H9 (cell line): ENCODE measurements at regions not wholly inside any gene's neighbourhood (a gene's known extent, or its start where the extent isn't known, plus 50 kb on each side); places are given as distances from the start of the nearest gene placed in this dataset.

Experiments used
- DNase-seq: peaks from one replicate; pipeline ENCODE4 v3.0.0-alpha.2; 2017
- H2AFZ ChIP-seq: one replicate; pipeline ENCODE4 v1.6.1; 2013; ENCODE audit warnings: mild to moderate bottlenecking, low read length, control low read depth, moderate library complexity
- H2AK5ac ChIP-seq: 2 replicates; pipeline ENCODE4 v1.6.1; 2013; ENCODE audit warnings: low read length, control low read depth, mixed read lengths; ENCODE audit not compliant: insufficient read length
- H2BK120ac ChIP-seq: one replicate; pipeline ENCODE4 v1.6.1; 2013; ENCODE audit warnings: low read depth, mild to moderate bottlenecking, low read length, control low read depth, inconsistent platforms; ENCODE audit not compliant: poor library complexity, severe bottlenecking
- H2BK12ac ChIP-seq: 2 replicates; pipeline ENCODE4 v1.6.1; 2013; ENCODE audit warnings: low read length, control low read depth, mixed read lengths, low read depth; ENCODE audit not compliant: insufficient read length
- H2BK15ac ChIP-seq: 2 replicates; pipeline ENCODE4 v1.6.1; 2013; ENCODE audit warnings: low read depth, low read length, control low read depth
- H2BK20ac ChIP-seq: one replicate; pipeline ENCODE4 v1.6.1; 2013; ENCODE audit warnings: low read depth, mild to moderate bottlenecking, low read length, control low read depth, inconsistent platforms; ENCODE audit not compliant: poor library complexity, severe bottlenecking
- H2BK5ac ChIP-seq: 2 replicates; pipeline ENCODE4 v1.6.1; 2013; ENCODE audit warnings: low read length, control low read depth, mixed read lengths; ENCODE audit not compliant: insufficient read length
- H3K14ac ChIP-seq: 2 replicates; pipeline ENCODE4 v1.6.1; 2013; ENCODE audit warnings: low read length, control low read depth; ENCODE audit not compliant: insufficient read depth
- H3K18ac ChIP-seq: 2 replicates; pipeline ENCODE4 v1.6.1; 2013; ENCODE audit warnings: low read depth, mild to moderate bottlenecking, mixed read lengths, low read length, control low read depth; ENCODE audit not compliant: insufficient read length
- H3K23ac ChIP-seq: 2 replicates; pipeline ENCODE4 v1.6.1; 2013; ENCODE audit warnings: low read length, control low read depth, mixed read lengths, low read depth; ENCODE audit not compliant: insufficient read length
- H3K23me2 ChIP-seq: 2 replicates; pipeline ENCODE4 v1.6.1; 2013; ENCODE audit warnings: low read depth, mild to moderate bottlenecking, mixed read lengths, low read length, control low read depth; ENCODE audit not compliant: insufficient read length, poor library complexity, severe bottlenecking
- H3K27ac ChIP-seq: 2 replicates; pipeline ENCODE4 v1.5.1; 2013; ENCODE audit warnings: low read length, control low read depth, mixed read lengths, low read depth; ENCODE audit not compliant: insufficient read length
- H3K27me3 ChIP-seq: 2 replicates; pipeline ENCODE4 v1.6.1; 2013; ENCODE audit warnings: low read length, control low read depth, inconsistent platforms; ENCODE audit not compliant: insufficient read depth
- H3K4ac ChIP-seq: 2 replicates; pipeline ENCODE4 v1.6.1; 2013; ENCODE audit warnings: low read depth, mild to moderate bottlenecking, control low read depth, inconsistent platforms, low read length, moderate library complexity
- H3K4me1 ChIP-seq: 2 replicates; pipeline ENCODE4 v1.6.1; 2013; ENCODE audit warnings: low read length, control low read depth, inconsistent platforms; ENCODE audit not compliant: insufficient read depth
- H3K4me2 ChIP-seq: 2 replicates; pipeline ENCODE4 v1.6.1; 2013; ENCODE audit warnings: low read length, control low read depth, mixed read lengths; ENCODE audit not compliant: insufficient read length, insufficient read depth
- H3K56ac ChIP-seq: 2 replicates; pipeline ENCODE4 v1.6.1; 2013; ENCODE audit warnings: low read depth, mild to moderate bottlenecking, mixed read lengths, low read length, control low read depth; ENCODE audit not compliant: insufficient read length
- H3K79me1 ChIP-seq: 2 replicates; pipeline ENCODE4 v1.6.1; 2013; ENCODE audit warnings: low read depth, mild to moderate bottlenecking, moderate library complexity, low read length, control low read depth, inconsistent platforms; ENCODE audit not compliant: insufficient read depth, poor library complexity, severe bottlenecking
- H3K79me2 ChIP-seq: 2 replicates; pipeline ENCODE4 v1.6.1; 2013; ENCODE audit warnings: low read length, control low read depth, inconsistent platforms; ENCODE audit not compliant: insufficient read depth
- H3K9ac ChIP-seq: 2 replicates; pipeline ENCODE4 v1.6.1; 2013; ENCODE audit warnings: low read length, control low read depth, mixed read lengths; ENCODE audit not compliant: insufficient read length; ENCODE audit errors: extremely low read depth
- H3K9me3 ChIP-seq: one replicate; pipeline ENCODE4 v1.6.1; 2013; ENCODE audit warnings: low read depth, low read length, inconsistent platforms; ENCODE audit not compliant: control insufficient read depth
- H3T11ph ChIP-seq: one replicate; pipeline ENCODE4 v1.6.1; 2013; ENCODE audit warnings: mild to moderate bottlenecking, low read length, control low read depth, inconsistent platforms
- H4K20me1 ChIP-seq: one replicate; pipeline ENCODE4 v1.6.1; 2013; ENCODE audit not compliant: control insufficient read depth, insufficient read length, insufficient read depth
- H4K5ac ChIP-seq: 2 replicates; pipeline ENCODE4 v1.6.1; 2013; ENCODE audit warnings: low read depth, mild to moderate bottlenecking, mixed read lengths, low read length, control low read depth; ENCODE audit not compliant: insufficient read length
- H4K8ac ChIP-seq: replicated peaks from 2 replicates; pipeline ENCODE4 v1.6.1; 2013; ENCODE audit warnings: low read length, control low read depth, mixed read lengths, low read depth; ENCODE audit not compliant: insufficient read length
- H4K91ac ChIP-seq: 2 replicates; pipeline ENCODE4 v1.6.1; 2013; ENCODE audit warnings: low read depth, mild to moderate bottlenecking, moderate library complexity, mixed read lengths, low read length, control low read depth; ENCODE audit not compliant: insufficient read length
- H3K27ac Mint-ChIP-seq, 3 experiments: 2 replicates in 2 of 3; 3 replicates in 1 of 3; pipeline ENCODE4 v1.8.0; 2020 to 2021; ENCODE audit warnings: mixed read lengths in 3 of 3, mild to moderate bottlenecking in 1 of 3, moderate library complexity in 1 of 3
- H3K27me3 Mint-ChIP-seq: 2 replicates; pipeline ENCODE4 v1.8.0; 2021; ENCODE audit warnings: low read depth, mild to moderate bottlenecking, moderate library complexity, mixed read lengths
- H3K36me3 Mint-ChIP-seq, 3 experiments: 2 replicates in 2 of 3; 3 replicates in 1 of 3; pipeline ENCODE4 v1.8.0; 2020 to 2021; ENCODE audit warnings: low read depth in 3 of 3, mixed read lengths in 3 of 3; ENCODE audit not compliant: insufficient read depth in 1 of 3
- H3K4me1 Mint-ChIP-seq, 2 experiments: 2 replicates each; pipeline ENCODE4 v1.8.0; 2020; ENCODE audit warnings: mixed read lengths in 2 of 2
- H3K4me3 Mint-ChIP-seq, 2 experiments: 2 replicates in 1 of 2; 3 replicates in 1 of 2; pipeline ENCODE4 v1.8.0; 2020 to 2021; ENCODE audit warnings: mild to moderate bottlenecking in 2 of 2, mixed read lengths in 2 of 2, moderate library complexity in 1 of 2
- H3K9me3 Mint-ChIP-seq, 2 experiments: 2 replicates in 1 of 2; 3 replicates in 1 of 2; pipeline ENCODE4 v1.8.0; 2020; ENCODE audit warnings: mild to moderate bottlenecking in 2 of 2, mixed read lengths in 2 of 2, moderate library complexity in 1 of 2
- CTCF ChIP-seq: fragments of 200-600 bp; sonication (generic); conservative IDR thresholded peaks from 3 replicates; pipeline ENCODE4 v1.8.0; 2021; ENCODE audit warnings: antibody characterized with exemption, mild to moderate bottlenecking
- WGBS: extraction: QIAGEN DNeasy Blood & Tissue Kit; methylation state at CpG from one replicate; pipeline ENCODE4 v1.1.7; 2013; ENCODE audit warnings: missing lambda C conversion rate, low lambda C conversion rate, mixed read lengths; ENCODE audit not compliant: insufficient read length; ENCODE audit errors: extremely low coverage; 5-methylcytosine and 5-hydroxymethylcytosine counted together

GRCh38 chr12:83321971-83322370 lies 635.3 kb downstream of the TMTC2 start:
- Histone ChIP-seq H2BK5ac (no peak overlapping the region), H2BK120ac (no peak overlapping the region), H2BK12ac (no peak overlapping the region), H2BK20ac (no peak overlapping the region), H3K4ac (no peak overlapping the region), H3K23ac (no peak overlapping the region), H4K91ac (no peak overlapping the region), H2AFZ (no peak overlapping the region), H3K18ac (no peak overlapping the region), H4K8ac (no peak overlapping the region), H3K23me2 (no peaks in the 10 kb centered on the region), H3K4me2 (no peak overlapping the region), H4K5ac (no peak overlapping the region), H3K9ac (no peak overlapping the region), H2AK5ac (no peak overlapping the region), H3K9me3 (no peaks in the 10 kb centered on the region), H3K27me3 (no peaks in the 10 kb centered on the region), H3K79me1 (no peaks in the 10 kb centered on the region), H3K56ac (no peak overlapping the region), H3K14ac (no peak overlapping the region), H3K79me2 (no peaks in the 10 kb centered on the region), H3T11ph (no peak overlapping the region), H3K4me1 (no peaks in the 10 kb centered on the region), H4K20me1 (no peaks in the 10 kb centered on the region), H3K27ac (no peak overlapping the region), H2BK15ac (no peak overlapping the region)
- Mint-ChIP-seq H3K27me3 (no peaks in the 10 kb centered on the region), H3K9me3 (no peaks in the 10 kb centered on the region), H3K4me1 (no peaks in the 10 kb centered on the region), H3K4me3 (no peak overlapping the region), H3K36me3 (no peaks in the 10 kb centered on the region), H3K27ac (no peak overlapping the region)
- no peak for TF ChIP-seq CTCF
- DNase-seq, result no peak
- WGBS, result no CpG with 5 or more reads among the region's 2 CpGs
